Keratinocyte (primary cell): ENCODE measurements at regions not wholly inside any gene's neighbourhood (a gene's known extent, or its start where the extent isn't known, plus 50 kb on each side); places are given as distances from the start of the nearest gene placed in this dataset.

Source experiments
- CTCF ChIP-seq, 3 experiments: IDR thresholded peaks in 1 of 3; conservative IDR thresholded peaks in 1 of 3; optimal IDR thresholded peaks in 1 of 3; 2 replicates in 2 of 3; 3 replicates in 1 of 3; pipeline versions ENCODE3 to v1.5.1; 2011; ENCODE audit warnings: low read length in 3 of 3, mild to moderate bottlenecking in 3 of 3, moderate library complexity in 2 of 3, control low read depth in 1 of 3, inconsistent platforms in 1 of 3; ENCODE audit not compliant: insufficient read depth in 2 of 3; ENCODE audit errors: extremely low read depth in 1 of 3
- EZH2 ChIP-seq: IDR thresholded peaks from one replicate; pipeline ENCODE4 v1.6.1; 2012; ENCODE audit warnings: inconsistent platforms, mild to moderate bottlenecking, low read length, moderate library complexity

GRCh38 chr14:65910108-65910786 lies 497.7 kb downstream of the FUT8 start:
- TF ChIP-seq CTCF (optimal IDR thresholded peaks at IDR 0.05 in 1 of 3, IDR thresholded peaks at IDR 0.05 in 1 of 3, conservative IDR thresholded peaks at IDR 0.05 in 1 of 3; ENCODE audit: extremely low read depth in 1 of 3, insufficient read depth in 2 of 3, low read length in 3 of 3) (no peak), EZH2 (no peak)
